Left colon (tissue), 2 donors: ENCODE measurements at regions not wholly inside any gene's neighbourhood (a gene's known extent, or its start where the extent isn't known, plus 50 kb on each side); places are given as distances from the start of the nearest gene placed in this dataset.
"Not testable (repeated sequence)": the region's sequence is repeated elsewhere in the genome, so short reads cannot be mapped to it uniquely, and the experiment has no call there.

Source experiments
- ATAC-seq: fragments of 200-7000 bp; cut with Tn5 transposase; one replicate; pipeline ENCODE4 v1.9.1; 2020; ENCODE audit warnings: mild to moderate bottlenecking, moderate library complexity
- DNase-seq, 2 donors: peaks; one replicate each; pipeline ENCODE4 v3.0.0-alpha.2; 2020
- intact Hi-C, 2 donors: fragments of 100-400 bp; cut with DNase I in 1 of 2; cut with micrococcal nuclease in 1 of 2; formaldehyde crosslinking; loops; one replicate each; pipeline versions ENCODE4 v1.11.2 to v1.14.0; 2022; cut with DNase I, micrococcal nuclease
- donor health status: DM: no; HTN: no; CAD: no.
- donor health status: DM: yes; HTN: yes; CAD: no.

- intact Hi-C loops = no loop called here
- ATAC-seq = no peak
- DNase-seq = no peak
Measured at GRCh38 chr21:27363719-27364477, 397.0 kb upstream of the ADAMTS5 start.

- no peak for ATAC-seq
- intact Hi-C loops = no loop called here
- DNase-seq = no peak
Measured at GRCh38 chr21:27362249-27362648, 395.4 kb upstream of the ADAMTS5 start.

- ATAC-seq (no peak), DNase-seq (no peak)
- intact Hi-C loops = no loop called here
Measured at GRCh38 chr21:27359141-27359540, 392.3 kb upstream of the ADAMTS5 start.

- intact Hi-C loops = no loop called here
- DNase-seq = no peak
- no peak for ATAC-seq
Measured at GRCh38 chr21:27352885-27353284, 386.0 kb upstream of the ADAMTS5 start.

GRCh38 chr21:27346041-27346448 lies 379.2 kb upstream of the ADAMTS5 start:
- ATAC-seq (no peak), DNase-seq (no peak)
- intact Hi-C loops = no loop called here

- DNase-seq (no peak), ATAC-seq (no peak)
- intact Hi-C loops = no loop called here
Measured at GRCh38 chr21:27339902-27340301, 373.0 kb upstream of the ADAMTS5 start.

GRCh38 chr21:27338007-27338406 lies 371.1 kb upstream of the ADAMTS5 start:
- DNase-seq, intact Hi-C loops, ATAC-seq: not testable (repeated sequence)

- DNase-seq = no peak
- intact Hi-C loops = no loop called here
- no peak for ATAC-seq
Measured at GRCh38 chr21:27333096-27333495, 366.2 kb upstream of the ADAMTS5 start.

- DNase-seq = no peak
- no peak for ATAC-seq
- intact Hi-C loops = no loop called here
Measured at GRCh38 chr21:27329255-27329851, 362.5 kb upstream of the ADAMTS5 start.

GRCh38 chr21:27326301-27326700 lies 359.4 kb upstream of the ADAMTS5 start:
- DNase-seq (no peak), ATAC-seq (no peak)
- intact Hi-C loops = no loop called here

GRCh38 chr21:27323331-27323730 lies 356.4 kb upstream of the ADAMTS5 start:
- intact Hi-C loops = no loop called here
- DNase-seq = no peak
- no peak for ATAC-seq

- intact Hi-C loops = no loop called here
- ATAC-seq = no peak
Measured at GRCh38 chr21:27321791-27322190, 354.9 kb upstream of the ADAMTS5 start.

GRCh38 chr21:27320868-27321267 lies 354.0 kb upstream of the ADAMTS5 start:
- intact Hi-C loops = no loop called here
- ATAC-seq = no peak
- no peak for DNase-seq

More at GRCh38 chr21:27321791-27322190, 354.9 kb upstream of the ADAMTS5 start:
- DNase-seq = no peak

GRCh38 chr21:27317601-27318000 lies 350.7 kb upstream of the ADAMTS5 start:
- ATAC-seq, DNase-seq, intact Hi-C loops: not testable (repeated sequence)

- intact Hi-C loops = no loop called here
- ATAC-seq = no peak
- no peak for DNase-seq
Measured at GRCh38 chr21:27315373-27315772, 348.5 kb upstream of the ADAMTS5 start.

- ATAC-seq = no peak
- no peak for DNase-seq
- intact Hi-C loops = no loop called here
Measured at GRCh38 chr21:27314131-27314530, 347.2 kb upstream of the ADAMTS5 start.

GRCh38 chr21:27306791-27307775 lies 340.2 kb upstream of the ADAMTS5 start:
- ATAC-seq (no peak), DNase-seq (no peak)
- intact Hi-C loops = no loop called here

GRCh38 chr21:27306206-27306605 lies 339.3 kb upstream of the ADAMTS5 start:
- ATAC-seq (no peak), DNase-seq (no peak)
- intact Hi-C loops = no loop called here

GRCh38 chr21:27301220-27301619 lies 334.3 kb upstream of the ADAMTS5 start:
- DNase-seq = no peak
- no peak for ATAC-seq
- intact Hi-C loops = no loop called here

- intact Hi-C loops = no loop called here
- DNase-seq = no peak
- no peak for ATAC-seq
Measured at GRCh38 chr21:27300770-27301169, 333.9 kb upstream of the ADAMTS5 start.
